GM23338 (cell line): ENCODE measurements at regions not wholly inside any gene's neighbourhood (a gene's known extent, or its start where the extent isn't known, plus 50 kb on each side); places are given as distances from the start of the nearest gene placed in this dataset.

Experiments used
- ATAC-seq: fragments of 200-7000 bp; cut with Tn5 transposase; 3 replicates; pipeline ENCODE4 v1.9.1; 2020
- DNase-seq: peaks from one replicate; pipeline ENCODE4 v3.0.0-alpha.2; 2015; ENCODE audit warnings: low spot score
- H2AFZ ChIP-seq: fragments of 200-600 bp; sonication (generic); 2 replicates; pipeline ENCODE4 v1.8.0; 2016; ENCODE audit warnings: antibody characterized with exemption, mild to moderate bottlenecking, moderate library complexity
- H3F3A ChIP-seq: fragments of 200-600 bp; sonication (generic); replicated peaks from 2 replicates; pipeline ENCODE4 v1.8.0; 2017; ENCODE audit warnings: antibody characterized with exemption, mixed run types, low read depth
- H3K27ac ChIP-seq: fragments of 200-600 bp; sonication (generic); 2 replicates; pipeline ENCODE4 v1.6.1; 2016; ENCODE audit warnings: low read depth
- H3K27me3 ChIP-seq: fragments of 200-600 bp; sonication (generic); 2 replicates; pipeline ENCODE4 v1.8.0; 2016; ENCODE audit warnings: mild to moderate bottlenecking, mixed run types, moderate library complexity; ENCODE audit not compliant: insufficient read depth
- H3K36me3 ChIP-seq: fragments of 200-600 bp; sonication (generic); 2 replicates; pipeline ENCODE4 v1.8.0; 2016; ENCODE audit warnings: mild to moderate bottlenecking; ENCODE audit not compliant: insufficient read depth
- H3K4me1 ChIP-seq: fragments of 200-600 bp; sonication (generic); 2 replicates; pipeline ENCODE4 v1.8.0; 2016; ENCODE audit warnings: mild to moderate bottlenecking, moderate library complexity; ENCODE audit not compliant: insufficient read depth
- H3K4me2 ChIP-seq: fragments of 200-600 bp; sonication (generic); 2 replicates; pipeline ENCODE4 v1.7.1; 2017; ENCODE audit warnings: mixed run types
- H3K4me3 ChIP-seq: fragments of 200-600 bp; sonication (generic); 2 replicates; pipeline ENCODE4 v1.6.1; 2016; ENCODE audit warnings: mixed run types
- H3K79me2 ChIP-seq: fragments of 200-600 bp; sonication (generic); replicated peaks from 2 replicates; pipeline ENCODE4 v1.8.0; 2017; ENCODE audit warnings: mild to moderate bottlenecking; ENCODE audit not compliant: insufficient read depth
- H3K9me2 ChIP-seq: fragments of 200-600 bp; sonication (generic); 2 replicates; pipeline ENCODE4 v1.8.0; 2017; ENCODE audit not compliant: insufficient read depth
- H4K20me1 ChIP-seq: fragments of 200-600 bp; sonication (generic); replicated peaks from 2 replicates; pipeline ENCODE4 v1.8.0; 2017; ENCODE audit warnings: mild to moderate bottlenecking; ENCODE audit not compliant: insufficient read depth
- H3K27ac Mint-ChIP-seq: 2 replicates; pipeline ENCODE4 v1.8.0; 2020; ENCODE audit warnings: inconsistent platforms, mild to moderate bottlenecking, moderate library complexity, mixed read lengths
- H3K27me3 Mint-ChIP-seq: 3 replicates; pipeline ENCODE4 v1.8.0; 2022; ENCODE audit warnings: low read depth, mild to moderate bottlenecking, moderate library complexity, mixed read lengths, inconsistent platforms; ENCODE audit not compliant: insufficient read depth, poor library complexity
- H3K36me3 Mint-ChIP-seq: 3 replicates; pipeline ENCODE4 v1.8.0; 2021; ENCODE audit warnings: low read depth, mild to moderate bottlenecking, inconsistent platforms, moderate library complexity, mixed read lengths
- H3K4me1 Mint-ChIP-seq: 3 replicates; pipeline ENCODE4 v1.8.0; 2020; ENCODE audit warnings: mild to moderate bottlenecking, inconsistent platforms, mixed read lengths
- H3K4me3 Mint-ChIP-seq: 3 replicates; pipeline ENCODE4 v1.8.0; 2021; ENCODE audit warnings: moderate library complexity, mild to moderate bottlenecking, inconsistent platforms, mixed read lengths
- H3K9me3 Mint-ChIP-seq: 3 replicates; pipeline ENCODE4 v1.8.0; 2020; ENCODE audit warnings: moderate library complexity, mild to moderate bottlenecking, inconsistent platforms, mixed read lengths
- CREB1 ChIP-seq: fragments of 250-450 bp; sonication (Bioruptor Pico); IDR thresholded peaks from 2 replicates; pipeline ENCODE4 v1.5.0; 2020; ENCODE audit warnings: low read depth, mild to moderate bottlenecking, moderate library complexity
- EZH2 ChIP-seq: fragments of 200-600 bp; sonication (generic); IDR thresholded peaks from one replicate; pipeline ENCODE4 v1.8.0; 2017; ENCODE audit warnings: antibody characterized with exemption, mild to moderate bottlenecking, low read depth; ENCODE audit not compliant: unreplicated experiment
- EZH2phosphoT487 ChIP-seq: fragments of 200-600 bp; sonication (generic); IDR thresholded peaks from one replicate; pipeline ENCODE4 v1.8.1; 2018; ENCODE audit warnings: antibody characterized with exemption; ENCODE audit not compliant: unreplicated experiment
- JUNB ChIP-seq: IDR thresholded peaks from one replicate; pipeline ENCODE4 v1.6.1; 2016; ENCODE audit warnings: antibody characterized with exemption; ENCODE audit not compliant: unreplicated experiment
- NANOG ChIP-seq: IDR thresholded peaks from 2 replicates; pipeline ENCODE4 v1.6.1; 2016; ENCODE audit warnings: antibody characterized with exemption, borderline replicate concordance
- POLR2AphosphoS5 ChIP-seq: IDR thresholded peaks from 2 replicates; pipeline ENCODE4 v1.6.1; 2016; ENCODE audit warnings: antibody characterized with exemption, low read depth
- STAT1 ChIP-seq: IDR thresholded peaks from one replicate; pipeline ENCODE4 v1.6.1; 2016; ENCODE audit warnings: antibody characterized with exemption; ENCODE audit not compliant: unreplicated experiment
- ZNF114 ChIP-seq: fragments of 250-450 bp; sonication (Bioruptor Pico); IDR thresholded peaks from 2 replicates; pipeline ENCODE4 v1.5.0; 2020; ENCODE audit warnings: mild to moderate bottlenecking, moderate library complexity
- ZNF331 ChIP-seq: fragments of 250-450 bp; sonication (Bioruptor Pico); IDR thresholded peaks from 2 replicates; pipeline ENCODE4 v1.5.0; 2020; ENCODE audit warnings: low read depth, mild to moderate bottlenecking, moderate library complexity
- TF ChIP-seq, protein P1 (sequence below): IDR thresholded peaks from 2 replicates; pipeline ENCODE4 v1.6.1; 2016; ENCODE audit warnings: antibody characterized with exemption
- TF ChIP-seq, protein P2 (sequence below), 2 experiments: fragments of 200-600 bp in 1 of 2; sonication (generic) in 1 of 2; conservative IDR thresholded peaks; 2 replicates each; pipeline versions ENCODE4 v1.5.1 to v1.6.1; 2016 to 2017; ENCODE audit warnings: antibody characterized with exemption in 2 of 2, low read depth in 2 of 2, mild to moderate bottlenecking in 2 of 2, moderate library complexity in 1 of 2
- TF ChIP-seq, protein P3 (sequence below): IDR thresholded peaks from one replicate; pipeline ENCODE4 v1.6.1; 2018; ENCODE audit warnings: antibody characterized with exemption; ENCODE audit not compliant: unreplicated experiment
- TF ChIP-seq, protein P4 (sequence below): fragments of 250-450 bp; sonication (Bioruptor Pico); IDR thresholded peaks from 2 replicates; pipeline ENCODE4 v1.5.0; 2020; ENCODE audit warnings: mild to moderate bottlenecking, moderate library complexity

GRCh38 chr15:97061392-97061791, 730.9 kb downstream of the NR2F2 start:
- no peak overlapping the region for H3K4me3 ChIP-seq
- H3K4me2 ChIP-seq: peak overlapping the region; percentile 52
- peaks cover 9% of the 10 kb centered on the region; the same call in 1 of the 2 replicates for H3K9me2 ChIP-seq
- ATAC-seq (peak; percentile 79), DNase-seq (peak; percentile 11)
- H3K27me3 ChIP-seq: peaks cover 12% of the 10 kb centered on the region; the same call in 1 of the 2 replicates
- no peak overlapping the region for H3K4me3 Mint-ChIP-seq
- H3K27ac Mint-ChIP-seq: no peak overlapping the region
- peaks cover 39% of the 10 kb centered on the region for H3K4me1 Mint-ChIP-seq
- H4K20me1 ChIP-seq: no peaks in the 10 kb centered on the region
- TF ChIP-seq, protein P1, sequence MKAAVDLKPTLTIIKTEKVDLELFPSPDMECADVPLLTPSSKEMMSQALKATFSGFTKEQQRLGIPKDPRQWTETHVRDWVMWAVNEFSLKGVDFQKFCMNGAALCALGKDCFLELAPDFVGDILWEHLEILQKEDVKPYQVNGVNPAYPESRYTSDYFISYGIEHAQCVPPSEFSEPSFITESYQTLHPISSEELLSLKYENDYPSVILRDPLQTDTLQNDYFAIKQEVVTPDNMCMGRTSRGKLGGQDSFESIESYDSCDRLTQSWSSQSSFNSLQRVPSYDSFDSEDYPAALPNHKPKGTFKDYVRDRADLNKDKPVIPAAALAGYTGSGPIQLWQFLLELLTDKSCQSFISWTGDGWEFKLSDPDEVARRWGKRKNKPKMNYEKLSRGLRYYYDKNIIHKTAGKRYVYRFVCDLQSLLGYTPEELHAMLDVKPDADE: no peak
- TF ChIP-seq JUNB: no peak
- no peak for TF ChIP-seq ZNF114
- no peak for TF ChIP-seq EZH2
- TF ChIP-seq CREB1 (CRISPR knock-in tag): no peak
- TF ChIP-seq ZNF331: no peak
- TF ChIP-seq, protein P2, sequence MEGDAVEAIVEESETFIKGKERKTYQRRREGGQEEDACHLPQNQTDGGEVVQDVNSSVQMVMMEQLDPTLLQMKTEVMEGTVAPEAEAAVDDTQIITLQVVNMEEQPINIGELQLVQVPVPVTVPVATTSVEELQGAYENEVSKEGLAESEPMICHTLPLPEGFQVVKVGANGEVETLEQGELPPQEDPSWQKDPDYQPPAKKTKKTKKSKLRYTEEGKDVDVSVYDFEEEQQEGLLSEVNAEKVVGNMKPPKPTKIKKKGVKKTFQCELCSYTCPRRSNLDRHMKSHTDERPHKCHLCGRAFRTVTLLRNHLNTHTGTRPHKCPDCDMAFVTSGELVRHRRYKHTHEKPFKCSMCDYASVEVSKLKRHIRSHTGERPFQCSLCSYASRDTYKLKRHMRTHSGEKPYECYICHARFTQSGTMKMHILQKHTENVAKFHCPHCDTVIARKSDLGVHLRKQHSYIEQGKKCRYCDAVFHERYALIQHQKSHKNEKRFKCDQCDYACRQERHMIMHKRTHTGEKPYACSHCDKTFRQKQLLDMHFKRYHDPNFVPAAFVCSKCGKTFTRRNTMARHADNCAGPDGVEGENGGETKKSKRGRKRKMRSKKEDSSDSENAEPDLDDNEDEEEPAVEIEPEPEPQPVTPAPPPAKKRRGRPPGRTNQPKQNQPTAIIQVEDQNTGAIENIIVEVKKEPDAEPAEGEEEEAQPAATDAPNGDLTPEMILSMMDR (conservative IDR thresholded peaks at IDR 0.05; ENCODE audit: low read depth in 2 of 2): no peak
- TF ChIP-seq STAT1: no peak
- TF ChIP-seq POLR2AphosphoS5: no peak
- TF ChIP-seq NANOG: no peak
- TF ChIP-seq, protein P3, sequence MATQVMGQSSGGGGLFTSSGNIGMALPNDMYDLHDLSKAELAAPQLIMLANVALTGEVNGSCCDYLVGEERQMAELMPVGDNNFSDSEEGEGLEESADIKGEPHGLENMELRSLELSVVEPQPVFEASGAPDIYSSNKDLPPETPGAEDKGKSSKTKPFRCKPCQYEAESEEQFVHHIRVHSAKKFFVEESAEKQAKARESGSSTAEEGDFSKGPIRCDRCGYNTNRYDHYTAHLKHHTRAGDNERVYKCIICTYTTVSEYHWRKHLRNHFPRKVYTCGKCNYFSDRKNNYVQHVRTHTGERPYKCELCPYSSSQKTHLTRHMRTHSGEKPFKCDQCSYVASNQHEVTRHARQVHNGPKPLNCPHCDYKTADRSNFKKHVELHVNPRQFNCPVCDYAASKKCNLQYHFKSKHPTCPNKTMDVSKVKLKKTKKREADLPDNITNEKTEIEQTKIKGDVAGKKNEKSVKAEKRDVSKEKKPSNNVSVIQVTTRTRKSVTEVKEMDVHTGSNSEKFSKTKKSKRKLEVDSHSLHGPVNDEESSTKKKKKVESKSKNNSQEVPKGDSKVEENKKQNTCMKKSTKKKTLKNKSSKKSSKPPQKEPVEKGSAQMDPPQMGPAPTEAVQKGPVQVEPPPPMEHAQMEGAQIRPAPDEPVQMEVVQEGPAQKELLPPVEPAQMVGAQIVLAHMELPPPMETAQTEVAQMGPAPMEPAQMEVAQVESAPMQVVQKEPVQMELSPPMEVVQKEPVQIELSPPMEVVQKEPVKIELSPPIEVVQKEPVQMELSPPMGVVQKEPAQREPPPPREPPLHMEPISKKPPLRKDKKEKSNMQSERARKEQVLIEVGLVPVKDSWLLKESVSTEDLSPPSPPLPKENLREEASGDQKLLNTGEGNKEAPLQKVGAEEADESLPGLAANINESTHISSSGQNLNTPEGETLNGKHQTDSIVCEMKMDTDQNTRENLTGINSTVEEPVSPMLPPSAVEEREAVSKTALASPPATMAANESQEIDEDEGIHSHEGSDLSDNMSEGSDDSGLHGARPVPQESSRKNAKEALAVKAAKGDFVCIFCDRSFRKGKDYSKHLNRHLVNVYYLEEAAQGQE: no peak
- TF ChIP-seq, protein P4, sequence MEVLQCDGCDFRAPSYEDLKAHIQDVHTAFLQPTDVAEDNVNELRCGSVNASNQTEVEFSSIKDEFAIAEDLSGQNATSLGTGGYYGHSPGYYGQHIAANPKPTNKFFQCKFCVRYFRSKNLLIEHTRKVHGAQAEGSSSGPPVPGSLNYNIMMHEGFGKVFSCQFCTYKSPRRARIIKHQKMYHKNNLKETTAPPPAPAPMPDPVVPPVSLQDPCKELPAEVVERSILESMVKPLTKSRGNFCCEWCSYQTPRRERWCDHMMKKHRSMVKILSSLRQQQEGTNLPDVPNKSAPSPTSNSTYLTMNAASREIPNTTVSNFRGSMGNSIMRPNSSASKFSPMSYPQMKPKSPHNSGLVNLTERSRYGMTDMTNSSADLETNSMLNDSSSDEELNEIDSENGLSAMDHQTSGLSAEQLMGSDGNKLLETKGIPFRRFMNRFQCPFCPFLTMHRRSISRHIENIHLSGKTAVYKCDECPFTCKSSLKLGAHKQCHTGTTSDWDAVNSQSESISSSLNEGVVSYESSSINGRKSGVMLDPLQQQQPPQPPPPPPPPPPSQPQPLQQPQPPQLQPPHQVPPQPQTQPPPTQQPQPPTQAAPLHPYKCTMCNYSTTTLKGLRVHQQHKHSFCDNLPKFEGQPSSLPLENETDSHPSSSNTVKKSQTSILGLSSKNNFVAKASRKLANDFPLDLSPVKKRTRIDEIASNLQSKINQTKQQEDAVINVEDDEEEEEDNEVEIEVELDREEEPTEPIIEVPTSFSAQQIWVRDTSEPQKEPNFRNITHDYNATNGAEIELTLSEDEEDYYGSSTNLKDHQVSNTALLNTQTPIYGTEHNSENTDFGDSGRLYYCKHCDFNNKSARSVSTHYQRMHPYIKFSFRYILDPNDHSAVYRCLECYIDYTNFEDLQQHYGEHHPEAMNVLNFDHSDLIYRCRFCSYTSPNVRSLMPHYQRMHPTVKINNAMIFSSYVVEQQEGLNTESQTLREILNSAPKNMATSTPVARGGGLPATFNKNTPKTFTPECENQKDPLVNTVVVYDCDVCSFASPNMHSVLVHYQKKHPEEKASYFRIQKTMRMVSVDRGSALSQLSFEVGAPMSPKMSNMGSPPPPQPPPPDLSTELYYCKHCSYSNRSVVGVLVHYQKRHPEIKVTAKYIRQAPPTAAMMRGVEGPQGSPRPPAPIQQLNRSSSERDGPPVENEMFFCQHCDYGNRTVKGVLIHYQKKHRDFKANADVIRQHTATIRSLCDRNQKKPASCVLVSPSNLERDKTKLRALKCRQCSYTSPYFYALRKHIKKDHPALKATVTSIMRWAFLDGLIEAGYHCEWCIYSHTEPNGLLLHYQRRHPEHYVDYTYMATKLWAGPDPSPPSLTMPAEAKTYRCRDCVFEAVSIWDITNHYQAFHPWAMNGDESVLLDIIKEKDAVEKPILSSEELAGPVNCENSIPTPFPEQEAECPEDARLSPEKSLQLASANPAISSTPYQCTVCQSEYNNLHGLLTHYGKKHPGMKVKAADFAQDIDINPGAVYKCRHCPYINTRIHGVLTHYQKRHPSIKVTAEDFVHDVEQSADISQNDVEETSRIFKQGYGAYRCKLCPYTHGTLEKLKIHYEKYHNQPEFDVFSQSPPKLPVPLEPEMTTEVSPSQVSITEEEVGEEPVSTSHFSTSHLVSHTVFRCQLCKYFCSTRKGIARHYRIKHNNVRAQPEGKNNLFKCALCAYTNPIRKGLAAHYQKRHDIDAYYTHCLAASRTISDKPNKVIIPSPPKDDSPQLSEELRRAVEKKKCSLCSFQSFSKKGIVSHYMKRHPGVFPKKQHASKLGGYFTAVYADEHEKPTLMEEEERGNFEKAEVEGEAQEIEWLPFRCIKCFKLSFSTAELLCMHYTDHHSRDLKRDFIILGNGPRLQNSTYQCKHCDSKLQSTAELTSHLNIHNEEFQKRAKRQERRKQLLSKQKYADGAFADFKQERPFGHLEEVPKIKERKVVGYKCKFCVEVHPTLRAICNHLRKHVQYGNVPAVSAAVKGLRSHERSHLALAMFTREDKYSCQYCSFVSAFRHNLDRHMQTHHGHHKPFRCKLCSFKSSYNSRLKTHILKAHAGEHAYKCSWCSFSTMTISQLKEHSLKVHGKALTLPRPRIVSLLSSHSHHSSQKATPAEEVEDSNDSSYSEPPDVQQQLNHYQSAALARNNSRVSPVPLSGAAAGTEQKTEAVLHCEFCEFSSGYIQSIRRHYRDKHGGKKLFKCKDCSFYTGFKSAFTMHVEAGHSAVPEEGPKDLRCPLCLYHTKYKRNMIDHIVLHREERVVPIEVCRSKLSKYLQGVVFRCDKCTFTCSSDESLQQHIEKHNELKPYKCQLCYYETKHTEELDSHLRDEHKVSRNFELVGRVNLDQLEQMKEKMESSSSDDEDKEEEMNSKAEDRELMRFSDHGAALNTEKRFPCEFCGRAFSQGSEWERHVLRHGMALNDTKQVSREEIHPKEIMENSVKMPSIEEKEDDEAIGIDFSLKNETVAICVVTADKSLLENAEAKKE (CRISPR knock-in tag): no peak
- TF ChIP-seq EZH2phosphoT487: no peak
- H3K79me2 ChIP-seq: no peaks in the 10 kb centered on the region
- no peak overlapping the region for H3K27ac ChIP-seq
- no peak overlapping the region for H2AFZ ChIP-seq
- peaks cover 36% of the 10 kb centered on the region for H3K4me1 ChIP-seq
- no peaks in the 10 kb centered on the region for H3F3A ChIP-seq
- no peaks in the 10 kb centered on the region for H3K27me3 Mint-ChIP-seq
- H3K9me3 Mint-ChIP-seq: no peaks in the 10 kb centered on the region; the same call in 2 of the 3 replicates
- no peaks in the 10 kb centered on the region for H3K36me3 Mint-ChIP-seq
- no peaks in the 10 kb centered on the region for H3K36me3 ChIP-seq
